A673 (cell line): ENCODE measurements at regions not wholly inside any gene's neighbourhood (a gene's known extent, or its start where the extent isn't known, plus 50 kb on each side); places are given as distances from the start of the nearest gene placed in this dataset.

Source experiments
- BruUV-seq: library from RNA; stranded (reverse); fragments of 400-500 nt; replicated peaks from 2 replicates; lab custom pipeline; 2021; lab: Mats Ljungman, UMichigan
- CTCF ChIA-PET: fragments of 300-600 bp; sonication (Branson Sonifier 250); formaldehyde crosslinking; loops from one replicate; lab custom pipeline; 2022; ENCODE audit warnings: antibody characterized with exemption; lab: Charles Lee
- POLR2A ChIA-PET: fragments of 300-600 bp; sonication (Branson Sonifier 250); formaldehyde crosslinking; loops from one replicate; lab custom pipeline; 2022; ENCODE audit warnings: antibody characterized with exemption; ENCODE audit not compliant: low non-redundant PET; lab: Charles Lee
- DNase-seq: peaks from one replicate; pipeline ENCODE4 v3.0.0-alpha.2; 2015; ENCODE audit warnings: low spot score
- H3K27ac ChIP-seq: fragments of 200-600 bp; sonication (generic); 2 replicates; pipeline ENCODE4 v1.5.1; 2016; ENCODE audit warnings: mixed run types, low read depth, mild to moderate bottlenecking, mixed read lengths, antibody characterized with exemption, low read length; ENCODE audit not compliant: poor library complexity, severe bottlenecking
- H3K27me3 ChIP-seq: fragments of 200-600 bp; sonication (generic); replicated peaks from 2 replicates; pipeline ENCODE4 v1.6.1; 2017; ENCODE audit warnings: mixed run types, low read depth, mild to moderate bottlenecking, mixed read lengths, antibody characterized with exemption, low read length; ENCODE audit not compliant: insufficient read depth, poor library complexity
- H3K36me3 ChIP-seq: fragments of 200-600 bp; sonication (generic); 2 replicates; pipeline ENCODE4 v1.6.1; 2016; ENCODE audit warnings: mixed run types, mild to moderate bottlenecking, mixed read lengths, antibody characterized with exemption, low read length; ENCODE audit not compliant: insufficient read depth, poor library complexity, severe bottlenecking
- H3K4me1 ChIP-seq: fragments of 200-600 bp; sonication (generic); 2 replicates; pipeline ENCODE4 v1.6.1; 2017; ENCODE audit warnings: mixed run types, mild to moderate bottlenecking, mixed read lengths, antibody characterized with exemption, low read length; ENCODE audit not compliant: insufficient read depth, poor library complexity, severe bottlenecking
- H3K4me3 ChIP-seq: fragments of 200-600 bp; sonication (generic); 2 replicates; pipeline ENCODE4 v1.5.1; 2016; ENCODE audit warnings: low read depth, mixed run types, mild to moderate bottlenecking, mixed read lengths, low read length; ENCODE audit not compliant: poor library complexity, severe bottlenecking
- H3K9me3 ChIP-seq: fragments of 200-600 bp; sonication (generic); 2 replicates; pipeline ENCODE4 v1.6.1; 2016; ENCODE audit warnings: mixed run types, low read depth, mild to moderate bottlenecking, mixed read lengths, antibody characterized with exemption, low read length; ENCODE audit not compliant: poor library complexity, severe bottlenecking
- EZH2 ChIP-seq: fragments of 200-600 bp; sonication (generic); IDR thresholded peaks from 2 replicates; pipeline ENCODE4 v1.6.1; 2017; ENCODE audit warnings: borderline replicate concordance, low read depth, mild to moderate bottlenecking, mixed read lengths, antibody characterized with exemption, low read length; ENCODE audit not compliant: poor library complexity, severe bottlenecking
- intact Hi-C: fragments of 100-400 bp; cut with micrococcal nuclease; formaldehyde crosslinking; loops from one replicate; pipeline ENCODE4 v1.10.0; 2022; ENCODE audit not compliant: unreplicated experiment
- TF ChIP-seq, protein P1 (sequence below): fragments of 300-800, 200-600 bp; sonication (generic); conservative IDR thresholded peaks from 2 replicates; pipeline ENCODE4 v1.5.1; 2017; ENCODE audit warnings: low read depth, mild to moderate bottlenecking, antibody characterized with exemption, low read length, moderate library complexity, mixed read lengths

DNA sequence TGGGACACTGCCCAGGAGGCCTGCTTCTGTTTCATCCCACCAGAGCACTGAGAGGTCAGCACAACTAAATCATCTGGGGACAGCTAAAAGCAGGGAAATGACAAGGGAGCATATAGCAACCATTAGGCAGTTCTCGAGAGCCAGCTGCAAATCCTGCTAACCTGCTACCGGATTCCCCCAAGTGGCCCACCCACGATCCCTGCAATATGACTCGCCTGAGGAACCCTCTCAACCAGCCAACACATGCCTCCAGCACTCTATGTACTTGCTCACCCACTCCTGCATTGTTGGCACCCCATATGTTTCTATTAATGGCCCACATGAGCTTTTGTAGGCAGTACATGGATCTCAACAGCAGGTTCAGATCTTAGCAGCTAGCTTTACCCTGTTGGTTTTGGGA is 326.0 kb downstream of the GABRG2 start:
- Histone ChIP-seq H3K27ac (no peak overlapping the region), H3K9me3 (no peaks in the 10 kb centered on the region), H3K4me3 (no peak overlapping the region), H3K36me3 (no peaks in the 10 kb centered on the region), H3K27me3 (no peaks in the 10 kb centered on the region), H3K4me1 (no peaks in the 10 kb centered on the region)
- TF ChIP-seq EZH2: no peak
- TF ChIP-seq, protein P1, sequence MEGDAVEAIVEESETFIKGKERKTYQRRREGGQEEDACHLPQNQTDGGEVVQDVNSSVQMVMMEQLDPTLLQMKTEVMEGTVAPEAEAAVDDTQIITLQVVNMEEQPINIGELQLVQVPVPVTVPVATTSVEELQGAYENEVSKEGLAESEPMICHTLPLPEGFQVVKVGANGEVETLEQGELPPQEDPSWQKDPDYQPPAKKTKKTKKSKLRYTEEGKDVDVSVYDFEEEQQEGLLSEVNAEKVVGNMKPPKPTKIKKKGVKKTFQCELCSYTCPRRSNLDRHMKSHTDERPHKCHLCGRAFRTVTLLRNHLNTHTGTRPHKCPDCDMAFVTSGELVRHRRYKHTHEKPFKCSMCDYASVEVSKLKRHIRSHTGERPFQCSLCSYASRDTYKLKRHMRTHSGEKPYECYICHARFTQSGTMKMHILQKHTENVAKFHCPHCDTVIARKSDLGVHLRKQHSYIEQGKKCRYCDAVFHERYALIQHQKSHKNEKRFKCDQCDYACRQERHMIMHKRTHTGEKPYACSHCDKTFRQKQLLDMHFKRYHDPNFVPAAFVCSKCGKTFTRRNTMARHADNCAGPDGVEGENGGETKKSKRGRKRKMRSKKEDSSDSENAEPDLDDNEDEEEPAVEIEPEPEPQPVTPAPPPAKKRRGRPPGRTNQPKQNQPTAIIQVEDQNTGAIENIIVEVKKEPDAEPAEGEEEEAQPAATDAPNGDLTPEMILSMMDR: no peak
- ChIA-PET CTCF (no interaction called here), POLR2A (no interaction called here)
- intact Hi-C loops: no loop called here
- BruUV-seq: no TSS peak
- DNase-seq: no peak

- BruUV-seq: no TSS peak
- POLR2A ChIA-PET: no interaction called here
- TF ChIP-seq EZH2: no peak
- TF ChIP-seq, protein P1: no peak
- no peaks in the 10 kb centered on the region for H3K27me3 ChIP-seq
- no peak overlapping the region for H3K4me3 ChIP-seq
- no peaks in the 10 kb centered on the region for H3K36me3 ChIP-seq
- intact Hi-C loops: no loop called here
- H3K9me3 ChIP-seq: no peaks in the 10 kb centered on the region
- no peak for DNase-seq
- CTCF ChIA-PET: no interaction called here
- no peaks in the 10 kb centered on the region for H3K4me1 ChIP-seq
- H3K27ac ChIP-seq: no peak overlapping the region
These were observed 340.0 kb downstream of the GABRG2 start for GRCh38 chr5:162407614-162408013.

GRCh38 chr5:162410365-162410764 is 342.8 kb downstream of the GABRG2 start:
- CTCF ChIA-PET: no interaction called here

More at GRCh38 chr5:162410365-162410764, 342.8 kb downstream of the GABRG2 start:
- no peaks in the 10 kb centered on the region for H3K27me3 ChIP-seq
- no peaks in the 10 kb centered on the region for H3K4me1 ChIP-seq
- TF ChIP-seq, protein P1: no peak
- TF ChIP-seq EZH2: no peak
- H3K36me3 ChIP-seq: no peaks in the 10 kb centered on the region
- no peak overlapping the region for H3K27ac ChIP-seq
- no peaks in the 10 kb centered on the region for H3K9me3 ChIP-seq
- DNase-seq: no peak
- H3K4me3 ChIP-seq: no peak overlapping the region
- no TSS peak for BruUV-seq
- intact Hi-C loops: no loop called here
- POLR2A ChIA-PET: no interaction called here
